A549 (cell line): ENCODE measurements at regions not wholly inside any gene's neighbourhood (a gene's known extent, or its start where the extent isn't known, plus 50 kb on each side); places are given as distances from the start of the nearest gene placed in this dataset.

Source experiments
- ATAC-seq, 2 experiments: fragments of 200-7000 bp in 1 of 2; fragments of >200 bp in 1 of 2; cut with Nextera tagmentation in 1 of 2; cut with Tn5 transposase in 1 of 2; 3 replicates each; pipeline versions ENCODE4 v1.8.0 to v1.9.1; 2018 to 2020; ENCODE audit warnings: mild to moderate bottlenecking in 1 of 2, moderate library complexity in 1 of 2
- CTCF ChIA-PET: fragments of 300-600 bp; sonication (Branson Sonifier 250); formaldehyde crosslinking; extraction: SDS; loops from one replicate; lab custom pipeline; 2021; ENCODE audit warnings: antibody characterized with exemption, inconsistent platforms; lab: Yijun Ruan, JAX
- POLR2A ChIA-PET: fragments of 350-600 bp; formaldehyde crosslinking; extraction: SDS; loops from one replicate; lab custom pipeline; 2021; ENCODE audit warnings: antibody characterized with exemption, inconsistent platforms; lab: Yijun Ruan, JAX
- DNase-seq, 2 experiments: peaks; one replicate each; pipeline versions ENCODE4 v3.0.0 to v3.0.0-alpha.2; 2011 to 2016; ENCODE audit warnings: low read depth in 1 of 2, low spot score in 1 of 2
- FAIRE-seq: peaks from 2 replicates; lab custom pipeline; 2011; peaks lifted over from hg19 to GRCh38; lab: Jason Lieb, UNC
- H3K27ac ChIP-seq, 2 experiments: fragments of >200 bp; sonication (Bioruptor Twin); formaldehyde crosslinking; 3 replicates each; pipeline ENCODE4 v1.5.1; 2016 to 2017
- H3K4me1 ChIP-seq: fragments of >200 bp; sonication (Bioruptor Twin); formaldehyde crosslinking; 3 replicates; pipeline ENCODE4 v1.6.1; 2016
- H3K4me2 ChIP-seq: fragments of >200 bp; sonication (Bioruptor Twin); formaldehyde crosslinking; 3 replicates; pipeline ENCODE4 v1.6.1; 2016
- H3K4me3 ChIP-seq: fragments of >200 bp; sonication (Bioruptor Twin); formaldehyde crosslinking; 3 replicates; pipeline ENCODE4 v1.5.1; 2016
- H3K9me3 ChIP-seq: fragments of >200 bp; sonication (Bioruptor Twin); formaldehyde crosslinking; 3 replicates; pipeline ENCODE4 v1.6.1; 2016
- ATOH8 ChIP-seq: fragments of 250-450 bp; sonication (Bioruptor Pico); IDR thresholded peaks from 2 replicates; pipeline ENCODE4 v1.5.0; 2020; ENCODE audit warnings: low read depth, mild to moderate bottlenecking, moderate library complexity
- BHLHE40 ChIP-seq: IDR thresholded peaks from 2 replicates; pipeline ENCODE4 v1.6.1; 2012; ENCODE audit warnings: low read depth, low read length, inconsistent platforms
- CBX2 ChIP-seq: fragments of 200-600 bp; sonication (generic); IDR thresholded peaks from 2 replicates; pipeline ENCODE4 v1.6.1; 2016; ENCODE audit warnings: low read depth, mild to moderate bottlenecking, borderline replicate concordance
- CBX8 ChIP-seq: fragments of 200-600 bp; sonication (generic); IDR thresholded peaks from 2 replicates; pipeline ENCODE4 v1.6.1; 2016
- CHD4 ChIP-seq: fragments of 200-600 bp; sonication (generic); IDR thresholded peaks from 2 replicates; pipeline ENCODE4 v1.6.1; 2016; ENCODE audit warnings: antibody characterized with exemption, mild to moderate bottlenecking, borderline replicate concordance
- EP300 ChIP-seq, 2 experiments: fragments of >200 bp; sonication (Bioruptor Twin); formaldehyde crosslinking; IDR thresholded peaks; 2 replicates in 1 of 2; 3 replicates in 1 of 2; pipeline ENCODE4 v1.6.1; 2016 to 2017
- ESRRA ChIP-seq: fragments of 150-350 bp; IDR thresholded peaks from 2 replicates; pipeline ENCODE4 v1.6.1; 2014; ENCODE audit warnings: mild to moderate bottlenecking, low read length, borderline replicate concordance
- GATA3 ChIP-seq: IDR thresholded peaks from 2 replicates; pipeline ENCODE4 v1.6.1; 2012; ENCODE audit warnings: borderline replicate concordance
- HDAC2 ChIP-seq: fragments of 200-600 bp; sonication (generic); IDR thresholded peaks from 2 replicates; pipeline ENCODE4 v1.6.1; 2016
- HEYL ChIP-seq: fragments of 250-450 bp; sonication (Bioruptor Pico); IDR thresholded peaks from 2 replicates; pipeline ENCODE4 v1.8.0; 2021; ENCODE audit warnings: mild to moderate bottlenecking, moderate library complexity
- HOXA7 ChIP-seq: fragments of 250-450 bp; sonication (Bioruptor Pico); IDR thresholded peaks from 2 replicates; pipeline ENCODE4 v1.5.0; 2020; ENCODE audit warnings: mild to moderate bottlenecking, moderate library complexity
- HOXB5 ChIP-seq: fragments of 250-450 bp; sonication (Bioruptor Pico); IDR thresholded peaks from 2 replicates; pipeline ENCODE4 v1.5.0; 2020; ENCODE audit warnings: mild to moderate bottlenecking, moderate library complexity
- JUN ChIP-seq, 2 experiments: fragments of >200 bp; sonication (Bioruptor Twin); formaldehyde crosslinking; IDR thresholded peaks; 2 replicates in 1 of 2; 3 replicates in 1 of 2; pipeline ENCODE4 v1.6.1; 2016 to 2017
- MAZ ChIP-seq: fragments of 150-350 bp; IDR thresholded peaks from 2 replicates; pipeline ENCODE4 v1.6.1; 2014; ENCODE audit warnings: antibody characterized with exemption, low read depth, low read length, borderline replicate concordance
- NFE2L2 ChIP-seq: fragments of 150-350 bp; conservative IDR thresholded peaks from 2 replicates; pipeline ENCODE4 v1.6.1; 2014; ENCODE audit warnings: low read length
- PHF8 ChIP-seq: fragments of 200-600 bp; sonication (generic); IDR thresholded peaks from 2 replicates; pipeline ENCODE4 v1.6.1; 2016; ENCODE audit warnings: low read depth, mild to moderate bottlenecking, antibody characterized with exemption, moderate library complexity, borderline replicate concordance
- POLR2A ChIP-seq: IDR thresholded peaks from 2 replicates; pipeline ENCODE4 v1.6.1; 2012; ENCODE audit warnings: mild to moderate bottlenecking, low read length
- RAD21 ChIP-seq, 2 experiments: fragments of >200 bp in 1 of 2; sonication (Bioruptor Twin) in 1 of 2; formaldehyde crosslinking in 1 of 2; IDR thresholded peaks in 1 of 2; conservative IDR thresholded peaks in 1 of 2; 2 replicates in 1 of 2; 3 replicates in 1 of 2; pipeline ENCODE4 v1.6.1; 2012 to 2018; ENCODE audit warnings: inconsistent platforms in 1 of 2
- RCOR1 ChIP-seq: fragments of 150-350 bp; IDR thresholded peaks from 2 replicates; pipeline ENCODE4 v1.6.1; 2014; ENCODE audit warnings: antibody characterized with exemption, low read length, low read depth
- RFX5 ChIP-seq: fragments of 450-650 bp; IDR thresholded peaks from 2 replicates; pipeline ENCODE4 v1.7.1; 2014; ENCODE audit warnings: antibody characterized with exemption, mild to moderate bottlenecking, moderate library complexity
- RNF2 ChIP-seq: fragments of 200-600 bp; sonication (generic); IDR thresholded peaks from 2 replicates; pipeline ENCODE4 v1.6.1; 2016; ENCODE audit warnings: low read depth, mild to moderate bottlenecking, antibody characterized with exemption, moderate library complexity, borderline replicate concordance
- SMC3 ChIP-seq: fragments of >200 bp; sonication (Bioruptor Twin); formaldehyde crosslinking; IDR thresholded peaks from 3 replicates; pipeline ENCODE4 v1.6.1; 2018; ENCODE audit warnings: inconsistent platforms
- TFCP2L1 ChIP-seq: fragments of 250-450 bp; sonication (Bioruptor Pico); IDR thresholded peaks from 2 replicates; pipeline ENCODE4 v1.5.0; 2021; ENCODE audit warnings: mild to moderate bottlenecking
- USF2 ChIP-seq: fragments of 450-650 bp; IDR thresholded peaks from 2 replicates; pipeline ENCODE4 v1.6.1; 2014; ENCODE audit warnings: antibody characterized with exemption
- ZC3H11A ChIP-seq: fragments of 450-650 bp; IDR thresholded peaks from 2 replicates; pipeline ENCODE4 v1.6.1; 2014; ENCODE audit warnings: antibody characterized with exemption, mild to moderate bottlenecking
- ZNF302 ChIP-seq: fragments of 250-450 bp; sonication (Bioruptor Pico); IDR thresholded peaks from 2 replicates; pipeline ENCODE4 v1.9.0; 2021; ENCODE audit warnings: inconsistent platforms, mild to moderate bottlenecking, moderate library complexity
- WGBS: methylation state at CpG from one replicate; pipeline ENCODE4 v1.1.6; 2017; ENCODE audit errors: missing lambda C conversion rate; 5-methylcytosine and 5-hydroxymethylcytosine counted together

- FAIRE-seq: no peak
- Histone ChIP-seq H3K4me2 (peak overlapping the region; percentile 85), H3K4me1 (peaks cover 36% of the 10 kb centered on the region), H3K9me3 (no peaks in the 10 kb centered on the region), H3K4me3 (peak overlapping the region; percentile 37), H3K27ac (peak overlapping the region in 1 of 2 experiments; percentile 87; a peak in 4 of 6 replicates)
- DNase-seq: no peak
- ChIA-PET CTCF (interaction anchor here (1.3 to 1.9 kb wide), 4 partner anchors 22 to 152 kb away, joined by 3 to 5 read pairs (median 5); no protein-coding TSS in a partner anchor), POLR2A (no interaction called here)
- TF ChIP-seq PHF8 (no peak), HEYL (CRISPR knock-in tag) (no peak), CBX8 (no peak), USF2 (no peak), CBX2 (no peak), BHLHE40 (no peak), POLR2A (no peak), EP300 (IDR thresholded peaks at IDR 0.05) (no peak), HDAC2 (no peak), SMC3 (no peak), ZNF302 (CRISPR knock-in tag) (no peak), RCOR1 (no peak), RNF2 (no peak), RFX5 (no peak), JUN (IDR thresholded peaks at IDR 0.05) (no peak), MAZ (no peak), NFE2L2 (no peak)
- WGBS: 64% methylated on average over 19 of the region's 80 CpGs
- no peak for ATAC-seq
Measured at GRCh38 chr16:85462714-85463611, 150.2 kb upstream of the GSE1 start.

GRCh38 chr16:85463672-85464382 is 149.3 kb upstream of the GSE1 start:
- Histone ChIP-seq H3K9me3 (no peaks in the 10 kb centered on the region), H3K4me3 (no peak overlapping the region), H3K27ac (no peak overlapping the region), H3K4me1 (peaks cover 36% of the 10 kb centered on the region), H3K4me2 (no peak overlapping the region)
- 84% methylated on average over 25 of the region's 26 CpGs for WGBS
- ATAC-seq: no peak
- no peak for TF ChIP-seq ATOH8 (CRISPR knock-in tag)
- no peak for TF ChIP-seq GATA3
- TF ChIP-seq HEYL (CRISPR knock-in tag): no peak
- no peak for TF ChIP-seq CBX2
- no peak for TF ChIP-seq RCOR1
- no peak for TF ChIP-seq HOXA7 (CRISPR knock-in tag)
- TF ChIP-seq ZC3H11A: no peak
- no peak for TF ChIP-seq NFE2L2
- no peak for TF ChIP-seq TFCP2L1
- TF ChIP-seq ESRRA: no peak
- TF ChIP-seq CHD4: no peak
- no peak for TF ChIP-seq RAD21 (conservative IDR thresholded peaks at IDR 0.05 in 1 of 2, IDR thresholded peaks at IDR 0.05 in 1 of 2)
- no peak for TF ChIP-seq HOXB5 (CRISPR knock-in tag)
- no peak for TF ChIP-seq USF2
- no peak for DNase-seq
- no peak for FAIRE-seq
- ChIA-PET POLR2A (interaction anchor here (0.6 kb wide), 1 partner anchor 148 kb away, joined by 5 read pairs; no protein-coding TSS in a partner anchor), CTCF (interaction anchor here (0.7 to 5.3 kb wide), 6 partner anchors 9 to 144 kb away, joined by 3 to 26 read pairs (median 4); no protein-coding TSS in a partner anchor)
